ENCODE measurements at regions not wholly inside any gene's neighbourhood (a gene's known extent, or its start where the extent isn't known, plus 50 kb on each side); places are given as distances from the start of the nearest gene placed in this dataset.
A peak's percentile ranks its signal among the peaks of the same experiment; 100 is the strongest.

- Histone ChIP-seq H3K9me3 (ENCODE audit: low read length) (no peaks in the 10 kb centered on the region), H3K4me3 (ENCODE audit: low read length) (no peak overlapping the region), H3F3A (ENCODE audit: insufficient read depth, low read length, poor library complexity, severe bottlenecking) (peaks cover 4% of the 10 kb centered on the region), H2AFZ (ENCODE audit: low read depth, low read length) (no peak overlapping the region), H3K27me3 (ENCODE audit: insufficient read depth, low read depth, low read length) (no peaks in the 10 kb centered on the region), H4K20me1 (ENCODE audit: insufficient read depth) (no peaks in the 10 kb centered on the region), H3K27ac (ENCODE audit: low read length) (peak overlapping the region; percentile 62), H3K36me3 (ENCODE audit: insufficient read depth, low read length) (no peaks in the 10 kb centered on the region), H3K9me2 (ENCODE audit: insufficient read depth, low read length) (no peaks in the 10 kb centered on the region), H3K9ac (ENCODE audit: low read length) (no peak overlapping the region), H3K4me2 (ENCODE audit: low read length) (no peak overlapping the region), H3K79me2 (replicated peaks; ENCODE audit: insufficient read depth, low read length) (no peaks in the 10 kb centered on the region)
- no peak for TF ChIP-seq CTCF (IDR thresholded peaks at IDR 0.05; ENCODE audit: poor library complexity, severe bottlenecking)
- no peak for TF ChIP-seq SMC3 (conservative IDR thresholded peaks at IDR 0.05; ENCODE audit: poor library complexity)
- no peak for TF ChIP-seq TAF1 (IDR thresholded peaks at IDR 0.05; ENCODE audit: low read depth)
- no peak for TF ChIP-seq POLR2AphosphoS5 (IDR thresholded peaks at IDR 0.05)
- TF ChIP-seq MXI1 (conservative IDR thresholded peaks at IDR 0.05; ENCODE audit: poor library complexity, severe bottlenecking): no peak
- TF ChIP-seq REST (IDR thresholded peaks at IDR 0.05; ENCODE audit: borderline replicate concordance): no peak
- TF ChIP-seq RAD21 (conservative IDR thresholded peaks at IDR 0.05): no peak
- TF ChIP-seq EP300 (conservative IDR thresholded peaks at IDR 0.05; ENCODE audit: poor library complexity, severe bottlenecking): no peak
- TF ChIP-seq EZH2 (IDR thresholded peaks at IDR 0.05; ENCODE audit: borderline replicate concordance, insufficient read depth, low read length, poor library complexity, severe bottlenecking): no peak
Observed at GRCh38 chr2:17380003-17380402, 138.2 kb downstream of the RAD51AP2 start.

GRCh38 chr2:17375262-17375661, 143.0 kb downstream of the RAD51AP2 start:
- Histone ChIP-seq H3F3A (ENCODE audit: insufficient read depth, low read length, poor library complexity, severe bottlenecking) (no peaks in the 10 kb centered on the region), H3K9ac (ENCODE audit: low read length) (no peak overlapping the region), H4K20me1 (ENCODE audit: insufficient read depth) (no peaks in the 10 kb centered on the region), H2AFZ (ENCODE audit: low read depth, low read length) (no peak overlapping the region), H3K27me3 (ENCODE audit: insufficient read depth, low read depth, low read length) (no peaks in the 10 kb centered on the region), H3K36me3 (ENCODE audit: insufficient read depth, low read length) (no peaks in the 10 kb centered on the region), H3K27ac (ENCODE audit: low read length) (no peak overlapping the region), H3K9me3 (ENCODE audit: low read length) (no peaks in the 10 kb centered on the region), H3K79me2 (replicated peaks; ENCODE audit: insufficient read depth, low read length) (no peaks in the 10 kb centered on the region), H3K4me3 (ENCODE audit: low read length) (no peak overlapping the region), H3K9me2 (ENCODE audit: insufficient read depth, low read length) (no peaks in the 10 kb centered on the region), H3K4me2 (ENCODE audit: low read length) (no peak overlapping the region)
- TF ChIP-seq POLR2AphosphoS5 (IDR thresholded peaks at IDR 0.05): peak; percentile 29
- TF ChIP-seq SMC3 (conservative IDR thresholded peaks at IDR 0.05; ENCODE audit: poor library complexity): peak; percentile 16
- no peak for TF ChIP-seq REST (IDR thresholded peaks at IDR 0.05; ENCODE audit: borderline replicate concordance)

Measured in neural cell (in vitro differentiated cells).